ENCODE measurements at regions not wholly inside any gene's neighbourhood (a gene's known extent, or its start where the extent isn't known, plus 50 kb on each side); places are given as distances from the start of the nearest gene placed in this dataset.

GRCh38 chr5:90231688-90232087 is 177.9 kb downstream of the CETN3 start:
- TF ChIP-seq ZC3H10 (CRISPR knock-in tag; IDR thresholded peaks at IDR 0.05) (no peak), CREB5 (CRISPR knock-in tag; IDR thresholded peaks at IDR 0.05; ENCODE audit: low read depth) (no peak), GLIS3 (CRISPR knock-in tag; IDR thresholded peaks at IDR 0.05) (no peak), PATZ1 (CRISPR knock-in tag; IDR thresholded peaks at IDR 0.05; ENCODE audit: borderline replicate concordance) (no peak), ZNF8 (CRISPR knock-in tag; IDR thresholded peaks at IDR 0.05) (no peak), CSDC2 (CRISPR knock-in tag; IDR thresholded peaks at IDR 0.05) (no peak), ARNTL (CRISPR knock-in tag; IDR thresholded peaks at IDR 0.05; ENCODE audit: borderline replicate concordance, low read depth) (no peak), ZFP30 (CRISPR knock-in tag; IDR thresholded peaks at IDR 0.05) (no peak), OSR1 (CRISPR knock-in tag; IDR thresholded peaks at IDR 0.05) (no peak), ZNF70 (CRISPR knock-in tag; IDR thresholded peaks at IDR 0.05) (no peak), TCF4 (CRISPR knock-in tag; IDR thresholded peaks at IDR 0.05; ENCODE audit: borderline replicate concordance) (no peak), PPARA (CRISPR knock-in tag; IDR thresholded peaks at IDR 0.05; ENCODE audit: borderline replicate concordance) (no peak), CSRNP3 (CRISPR knock-in tag; IDR thresholded peaks at IDR 0.05) (no peak)
